ENCODE measurements at regions not wholly inside any gene's neighbourhood (a gene's known extent, or its start where the extent isn't known, plus 50 kb on each side); places are given as distances from the start of the nearest gene placed in this dataset.

DNA sequence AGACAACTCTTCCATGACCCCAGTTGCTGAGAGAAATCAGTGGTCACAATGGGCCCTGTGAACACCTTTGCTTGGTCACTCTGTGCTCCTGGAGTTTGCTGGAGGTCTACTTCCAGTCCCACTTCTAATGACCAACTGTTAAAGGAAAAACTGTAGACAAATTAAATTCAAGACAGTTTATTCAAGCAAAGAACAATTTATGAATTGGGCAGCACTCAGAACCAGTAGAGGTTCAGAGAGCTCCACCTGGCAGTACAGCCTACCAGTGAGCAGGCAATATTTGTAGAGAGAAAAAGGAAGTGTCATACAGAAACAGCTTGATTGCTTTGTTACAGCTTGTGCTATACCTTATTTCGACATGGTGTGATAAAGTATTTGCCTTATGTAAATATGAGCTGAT, 116.5 kb downstream of the HS3ST3B1 start:
- Histone ChIP-seq H4K20me1 (ENCODE audit: insufficient read depth, poor library complexity, severe bottlenecking) (no peaks in the 10 kb centered on the region), H3K79me2 (no peaks in the 10 kb centered on the region), H3K9me2 (replicated peaks; ENCODE audit: insufficient read depth) (no peaks in the 10 kb centered on the region), H3K9me3 (ENCODE audit: low read depth) (no peaks in the 10 kb centered on the region), H3K27ac (no peak overlapping the region), H3K4me1 (ENCODE audit: insufficient read depth) (no peaks in the 10 kb centered on the region), H3K4me3 (no peak overlapping the region), H3K36me3 (replicated peaks; ENCODE audit: insufficient read depth, low read depth) (no peaks in the 10 kb centered on the region), H3K27me3 (no peaks in the 10 kb centered on the region), H2AFZ (no peak overlapping the region), H3K4me2 (no peak overlapping the region)
- 85% methylated on average over 1 of the region's 1 CpG for WGBS (ENCODE audit: low lambda C conversion rate, missing lambda C conversion rate)
- no peak for DNase-seq (ENCODE audit: low spot score)
- TF ChIP-seq, protein P1, sequence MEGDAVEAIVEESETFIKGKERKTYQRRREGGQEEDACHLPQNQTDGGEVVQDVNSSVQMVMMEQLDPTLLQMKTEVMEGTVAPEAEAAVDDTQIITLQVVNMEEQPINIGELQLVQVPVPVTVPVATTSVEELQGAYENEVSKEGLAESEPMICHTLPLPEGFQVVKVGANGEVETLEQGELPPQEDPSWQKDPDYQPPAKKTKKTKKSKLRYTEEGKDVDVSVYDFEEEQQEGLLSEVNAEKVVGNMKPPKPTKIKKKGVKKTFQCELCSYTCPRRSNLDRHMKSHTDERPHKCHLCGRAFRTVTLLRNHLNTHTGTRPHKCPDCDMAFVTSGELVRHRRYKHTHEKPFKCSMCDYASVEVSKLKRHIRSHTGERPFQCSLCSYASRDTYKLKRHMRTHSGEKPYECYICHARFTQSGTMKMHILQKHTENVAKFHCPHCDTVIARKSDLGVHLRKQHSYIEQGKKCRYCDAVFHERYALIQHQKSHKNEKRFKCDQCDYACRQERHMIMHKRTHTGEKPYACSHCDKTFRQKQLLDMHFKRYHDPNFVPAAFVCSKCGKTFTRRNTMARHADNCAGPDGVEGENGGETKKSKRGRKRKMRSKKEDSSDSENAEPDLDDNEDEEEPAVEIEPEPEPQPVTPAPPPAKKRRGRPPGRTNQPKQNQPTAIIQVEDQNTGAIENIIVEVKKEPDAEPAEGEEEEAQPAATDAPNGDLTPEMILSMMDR (IDR thresholded peaks at IDR 0.05; ENCODE audit: poor library complexity): no peak
- TF ChIP-seq EZH2phosphoT487 (IDR thresholded peaks at IDR 0.05; ENCODE audit: low read depth, severe bottlenecking, unreplicated experiment) (no peak), EZH2 (IDR thresholded peaks at IDR 0.05; ENCODE audit: borderline replicate concordance) (no peak)

DNA sequence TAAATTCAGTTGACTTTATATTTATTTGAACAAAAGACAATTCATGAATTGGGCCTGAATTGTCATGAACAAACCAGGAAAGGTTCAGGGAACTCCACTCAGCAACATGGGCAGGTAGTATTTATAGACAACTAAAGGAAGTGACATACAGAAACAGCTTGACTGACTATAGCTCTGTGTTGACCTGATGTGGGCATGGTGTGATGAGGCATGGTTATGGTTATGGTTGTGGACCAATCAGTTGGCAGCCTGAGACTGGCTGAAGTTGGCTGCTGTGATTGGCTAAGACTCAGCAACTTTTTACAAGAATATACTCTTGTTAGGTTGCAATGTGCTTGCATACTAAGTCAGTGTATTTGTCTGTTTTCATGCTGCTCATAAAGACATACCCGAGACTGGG, 108.4 kb downstream of the HS3ST3B1 start:
- no peaks in the 10 kb centered on the region for H3K9me2 ChIP-seq (replicated peaks; ENCODE audit: insufficient read depth)
- H3K4me1 ChIP-seq (ENCODE audit: insufficient read depth): no peaks in the 10 kb centered on the region
- H4K20me1 ChIP-seq (ENCODE audit: insufficient read depth, poor library complexity, severe bottlenecking): no peaks in the 10 kb centered on the region
- no peak overlapping the region for H3K27ac ChIP-seq
- H3K27me3 ChIP-seq: no peaks in the 10 kb centered on the region
- no peak overlapping the region for H3K4me2 ChIP-seq
- no peak for DNase-seq (ENCODE audit: low spot score)
- no peaks in the 10 kb centered on the region for H3K36me3 ChIP-seq (replicated peaks; ENCODE audit: insufficient read depth, low read depth)
- TF ChIP-seq EZH2 (IDR thresholded peaks at IDR 0.05; ENCODE audit: borderline replicate concordance) (no peak), EZH2phosphoT487 (IDR thresholded peaks at IDR 0.05; ENCODE audit: low read depth, severe bottlenecking, unreplicated experiment) (no peak)
- TF ChIP-seq, protein P1 (IDR thresholded peaks at IDR 0.05; ENCODE audit: poor library complexity): no peak
- 76% methylated on average over 1 of the region's 1 CpG for WGBS (ENCODE audit: low lambda C conversion rate, missing lambda C conversion rate)
- H3K79me2 ChIP-seq: no peaks in the 10 kb centered on the region
- H3K4me3 ChIP-seq: no peak overlapping the region
- no peak overlapping the region for H2AFZ ChIP-seq
- no peaks in the 10 kb centered on the region for H3K9me3 ChIP-seq (ENCODE audit: low read depth)

DNA sequence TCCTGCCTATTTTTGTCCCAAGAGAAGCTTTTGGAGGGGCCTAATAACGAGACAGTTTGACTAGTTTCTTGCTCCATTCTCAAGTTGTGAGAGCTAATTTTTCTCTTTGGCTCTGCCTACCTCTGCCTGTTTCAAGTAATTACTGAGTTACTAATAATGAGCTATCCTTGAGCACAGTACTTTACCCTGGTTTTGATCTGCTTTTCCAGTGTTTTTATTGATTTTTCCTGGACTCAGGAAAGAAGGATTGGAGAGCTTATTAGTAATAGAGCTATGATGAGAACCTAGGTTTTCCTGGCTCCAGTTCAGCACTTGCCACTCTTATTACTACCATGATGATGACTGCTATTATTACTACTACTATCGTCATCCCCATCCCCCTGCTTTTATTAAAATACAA, 106.7 kb downstream of the HS3ST3B1 start:
- whole genome bisulfite sequencing (ENCODE audit: low lambda C conversion rate, missing lambda C conversion rate): 82% methylated on average over 2 of the region's 2 CpGs
- Histone ChIP-seq H3K27ac (no peak overlapping the region), H3K4me2 (no peak overlapping the region), H3K9me3 (ENCODE audit: low read depth) (no peaks in the 10 kb centered on the region), H4K20me1 (ENCODE audit: insufficient read depth, poor library complexity, severe bottlenecking) (no peaks in the 10 kb centered on the region), H3K4me1 (ENCODE audit: insufficient read depth) (no peaks in the 10 kb centered on the region), H2AFZ (no peak overlapping the region), H3K79me2 (no peaks in the 10 kb centered on the region), H3K36me3 (replicated peaks; ENCODE audit: insufficient read depth, low read depth) (no peaks in the 10 kb centered on the region), H3K9me2 (replicated peaks; ENCODE audit: insufficient read depth) (no peaks in the 10 kb centered on the region), H3K4me3 (no peak overlapping the region), H3K27me3 (no peaks in the 10 kb centered on the region)
- TF ChIP-seq, protein P1 (IDR thresholded peaks at IDR 0.05; ENCODE audit: poor library complexity): no peak
- no peak for TF ChIP-seq EZH2phosphoT487 (IDR thresholded peaks at IDR 0.05; ENCODE audit: low read depth, severe bottlenecking, unreplicated experiment)
- no peak for TF ChIP-seq EZH2 (IDR thresholded peaks at IDR 0.05; ENCODE audit: borderline replicate concordance)
- no peak for DNase-seq (ENCODE audit: low spot score)

DNA sequence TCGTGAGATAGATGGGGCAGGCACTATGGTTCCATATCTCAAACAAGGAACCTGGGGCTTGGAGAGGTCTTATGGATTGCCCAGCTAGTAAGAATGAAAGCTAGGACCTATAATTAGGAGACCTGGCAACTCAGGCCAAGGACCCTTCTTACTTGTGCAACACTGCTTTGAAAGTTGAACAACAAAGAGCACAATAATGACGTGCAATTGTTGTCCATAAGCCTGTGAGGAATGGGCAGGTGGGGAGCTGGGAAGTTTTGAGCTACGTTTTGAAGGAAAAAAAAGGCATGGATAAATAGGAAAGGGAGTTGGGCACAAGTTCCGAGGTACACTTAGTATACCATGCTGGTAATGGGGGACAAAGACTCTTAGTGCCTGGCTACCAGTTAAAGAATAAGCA, 104.3 kb downstream of the HS3ST3B1 start:
- Histone ChIP-seq H3K79me2 (no peaks in the 10 kb centered on the region), H4K20me1 (ENCODE audit: insufficient read depth, poor library complexity, severe bottlenecking) (no peaks in the 10 kb centered on the region), H3K27ac (no peak overlapping the region), H3K27me3 (no peaks in the 10 kb centered on the region), H3K4me1 (ENCODE audit: insufficient read depth) (no peaks in the 10 kb centered on the region), H2AFZ (no peak overlapping the region), H3K9me3 (ENCODE audit: low read depth) (no peaks in the 10 kb centered on the region), H3K9me2 (replicated peaks; ENCODE audit: insufficient read depth) (no peaks in the 10 kb centered on the region), H3K4me2 (no peak overlapping the region), H3K36me3 (replicated peaks; ENCODE audit: insufficient read depth, low read depth) (no peaks in the 10 kb centered on the region), H3K4me3 (no peak overlapping the region)
- TF ChIP-seq EZH2 (IDR thresholded peaks at IDR 0.05; ENCODE audit: borderline replicate concordance): no peak
- TF ChIP-seq, protein P1 (IDR thresholded peaks at IDR 0.05; ENCODE audit: poor library complexity): no peak
- TF ChIP-seq EZH2phosphoT487 (IDR thresholded peaks at IDR 0.05; ENCODE audit: low read depth, severe bottlenecking, unreplicated experiment): no peak
- 94% methylated on average over 4 of the region's 4 CpGs for WGBS (ENCODE audit: low lambda C conversion rate, missing lambda C conversion rate)
- no peak for DNase-seq (ENCODE audit: low spot score)

Data from hepatocyte (in vitro differentiated cells).